T-helper 9 cell (primary cell): ENCODE measurements at regions not wholly inside any gene's neighbourhood (a gene's known extent, or its start where the extent isn't known, plus 50 kb on each side); places are given as distances from the start of the nearest gene placed in this dataset.

Experiments
- DNase-seq: peaks from one replicate; pipeline ENCODE4 v3.0.0-alpha.2; 2020

DNA sequence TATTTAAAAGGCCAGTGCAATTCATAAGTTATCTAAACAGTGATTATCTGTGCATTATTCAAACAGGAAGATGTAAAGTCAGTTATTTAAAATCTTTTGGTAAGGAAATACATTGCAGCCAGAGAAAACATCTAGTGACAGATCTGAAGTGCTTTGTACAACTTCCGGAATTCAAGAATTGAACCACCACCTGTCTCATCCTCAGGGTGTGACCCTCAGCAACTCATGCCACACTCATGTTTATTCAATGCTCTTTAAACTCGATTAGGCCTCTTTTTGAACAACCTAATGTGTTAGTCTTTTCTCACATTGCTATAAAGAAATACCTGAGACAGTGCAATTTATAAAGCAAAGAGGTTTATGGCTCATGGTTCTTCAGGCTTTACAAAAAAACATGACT lies 62.6 kb upstream of the GGTLC1 start:
- no peak for DNase-seq

GRCh38 chr20:24050119-24050518 lies 61.5 kb upstream of the GGTLC1 start:
- DNase-seq: no peak

- no peak for DNase-seq
Observed at GRCh38 chr20:24049081-24049480, 60.5 kb upstream of the GGTLC1 start.

DNA sequence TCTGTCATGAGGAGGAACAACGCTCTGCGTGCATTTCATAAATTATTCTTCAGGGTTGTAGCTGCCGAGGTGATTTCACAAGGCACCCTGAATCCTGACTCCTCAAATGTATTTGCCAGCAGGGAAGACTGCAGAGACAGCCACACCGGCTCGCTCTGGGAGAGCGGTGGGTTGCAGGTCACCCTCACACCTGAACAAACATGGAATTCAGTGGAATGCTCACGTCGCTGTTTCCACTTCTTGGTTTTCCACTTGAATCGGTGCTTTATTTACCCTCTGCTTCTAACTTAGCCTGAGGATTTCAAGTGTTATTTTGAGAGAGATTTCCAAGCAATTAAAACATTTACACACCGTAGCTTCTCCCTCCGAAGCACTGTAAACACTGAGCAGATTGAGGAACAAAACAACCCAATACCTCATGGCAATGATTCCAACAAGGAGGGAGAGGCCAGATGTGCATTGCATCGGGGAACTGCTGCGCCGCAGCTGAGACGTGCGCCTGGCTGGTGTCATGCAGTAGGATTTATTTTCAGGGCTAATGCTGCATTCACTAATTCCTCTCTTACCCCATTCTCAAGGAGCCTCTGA lies 59.5 kb upstream of the GGTLC1 start:
- no peak for DNase-seq

- no peak for DNase-seq
Observed at GRCh38 chr20:24046888-24047287, 58.3 kb upstream of the GGTLC1 start.

DNA sequence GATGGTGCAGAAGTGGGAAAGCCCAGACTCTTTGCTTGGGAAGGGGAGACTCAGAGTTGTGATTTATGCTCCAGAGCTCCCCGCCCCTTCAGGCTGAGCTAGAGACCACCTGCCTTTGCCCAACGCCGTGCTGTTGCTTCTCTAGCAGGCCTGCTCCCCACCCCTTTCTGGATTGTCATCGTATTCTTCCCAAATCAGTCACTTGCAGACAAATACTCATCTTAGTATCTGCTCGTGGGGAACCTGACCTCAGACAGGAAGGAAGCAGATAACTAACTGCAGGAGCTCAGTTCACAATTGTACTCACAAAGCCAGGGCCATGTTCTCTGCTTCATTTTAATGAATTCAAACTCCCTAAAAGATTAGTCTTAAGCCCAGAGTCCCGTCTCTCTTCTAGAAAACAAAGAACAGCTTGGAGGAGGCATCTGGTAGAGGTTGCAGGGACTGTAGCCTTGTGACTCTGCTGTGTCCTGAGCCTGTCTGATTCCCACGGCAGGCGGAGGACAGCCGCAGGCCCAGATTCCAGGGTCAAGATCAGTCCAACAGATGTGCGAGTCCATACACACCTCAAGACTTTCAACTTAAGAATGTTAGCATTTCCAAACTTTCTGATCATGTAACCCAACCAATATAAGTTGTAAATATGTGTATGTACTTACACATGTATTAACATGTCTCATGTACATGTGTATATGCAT lies 57.2 kb upstream of the GGTLC1 start:
- no peak for DNase-seq

DNA sequence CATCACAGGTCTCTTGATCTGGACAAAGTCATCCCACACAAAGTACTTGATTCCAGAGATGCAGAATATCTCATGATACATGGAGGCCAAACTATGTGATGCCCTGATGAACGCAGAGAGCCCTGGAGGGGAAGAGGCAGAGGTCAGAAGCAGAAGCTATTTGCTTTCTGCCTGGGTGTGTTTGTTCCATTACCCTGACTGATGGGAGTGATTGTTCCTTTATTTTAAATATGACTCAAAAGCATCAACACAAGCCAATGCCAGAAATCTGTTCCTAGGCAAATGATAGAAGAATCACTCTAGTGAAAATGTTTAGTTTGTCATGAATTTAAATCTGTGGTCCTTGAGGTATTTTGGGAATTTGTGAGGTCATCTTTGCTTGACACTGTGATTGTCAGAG lies 54.7 kb upstream of the GGTLC1 start:
- DNase-seq: no peak

DNA sequence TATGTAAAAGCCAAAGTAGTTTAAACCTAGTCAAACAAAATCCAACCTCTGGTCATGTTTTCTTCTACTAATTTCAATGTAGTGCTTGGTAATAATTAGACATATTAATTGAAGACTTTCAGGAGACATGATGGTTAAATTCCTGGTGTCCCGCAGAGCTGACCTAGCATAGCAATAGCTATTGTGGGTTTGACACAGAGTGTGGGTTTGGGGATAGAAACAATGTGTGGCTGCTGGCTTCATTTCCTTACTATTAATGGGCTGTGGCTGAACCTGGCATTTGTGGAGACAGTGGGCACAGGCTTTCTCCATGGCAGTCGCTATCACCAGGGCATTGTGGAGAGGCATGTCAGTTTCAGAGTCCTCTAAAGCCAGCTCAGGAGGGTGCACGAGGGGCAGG lies 54.1 kb upstream of the GGTLC1 start:
- DNase-seq: no peak

DNA sequence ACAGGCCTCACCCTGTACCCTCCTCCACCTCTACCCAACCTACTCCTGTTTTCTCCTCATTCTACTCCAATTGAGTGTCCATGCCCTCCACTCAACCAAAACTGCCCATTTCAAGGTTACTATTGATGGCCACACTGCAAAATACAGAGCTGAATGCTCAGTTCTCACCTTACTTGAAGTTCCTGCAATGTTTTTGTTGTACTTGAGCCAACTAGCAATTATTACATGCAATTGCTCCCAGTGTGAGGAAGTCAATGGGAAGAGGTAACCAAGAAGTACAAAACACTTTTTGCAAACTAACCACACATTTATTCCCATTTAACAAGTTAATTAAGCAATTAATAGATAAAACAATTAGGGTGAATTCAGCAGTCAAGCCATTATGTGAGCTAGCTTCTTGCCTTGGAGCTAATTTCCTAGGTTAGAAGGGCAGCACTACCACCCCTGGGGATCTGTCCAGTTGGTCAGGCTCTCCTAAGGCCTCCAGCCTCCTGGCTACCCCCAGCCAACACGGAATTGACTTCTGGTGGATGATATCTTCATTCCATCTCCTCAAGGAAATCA lies 52.4 kb upstream of the GGTLC1 start:
- DNase-seq: no peak

- DNase-seq: no peak
Observed at GRCh38 chr20:24039196-24039595, 50.6 kb upstream of the GGTLC1 start.
